ENCODE measurements at regions not wholly inside any gene's neighbourhood (a gene's known extent, or its start where the extent isn't known, plus 50 kb on each side); places are given as distances from the start of the nearest gene placed in this dataset.

DNA sequence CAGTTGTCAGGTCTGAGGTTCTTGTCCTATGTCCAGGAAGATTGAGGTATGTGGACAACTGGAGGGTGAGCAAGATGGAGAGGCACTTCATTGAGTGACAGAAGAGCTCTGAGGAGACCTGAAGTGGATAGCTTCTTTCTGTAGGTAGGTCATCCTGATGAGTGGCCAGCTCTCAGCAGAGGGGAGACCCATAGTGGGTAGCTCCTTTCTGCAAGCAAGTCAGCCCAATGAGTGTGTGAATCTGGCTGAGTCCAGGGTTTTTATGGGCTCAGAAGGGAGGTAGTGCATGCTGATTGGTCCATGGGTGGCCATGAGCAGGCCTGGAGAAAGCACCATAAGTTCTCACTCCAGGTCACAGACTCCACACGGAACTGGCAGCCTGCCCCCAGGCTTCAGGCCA is 92.6 kb upstream of the GALNT5 start:
- DNase-seq: no peak

DNA sequence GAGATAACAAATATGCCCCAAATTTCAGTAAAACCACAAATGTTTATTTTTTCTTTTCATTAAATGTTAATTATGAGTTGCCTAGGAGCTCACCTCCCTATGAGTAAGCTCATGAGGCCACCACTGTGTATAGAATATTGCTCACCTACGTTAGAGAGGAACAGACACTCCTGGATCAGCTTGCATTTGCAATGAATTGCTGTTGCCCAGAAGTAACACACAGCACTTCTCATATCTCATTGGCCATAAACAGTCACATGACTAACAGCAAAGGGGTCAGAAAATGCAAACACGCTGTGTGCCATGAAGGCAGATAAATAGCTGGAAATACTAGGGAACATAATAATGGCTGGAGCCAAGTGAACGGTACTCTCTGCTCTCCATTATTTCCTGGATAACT is 89.0 kb upstream of the GALNT5 start:
- no peak for DNase-seq

DNA sequence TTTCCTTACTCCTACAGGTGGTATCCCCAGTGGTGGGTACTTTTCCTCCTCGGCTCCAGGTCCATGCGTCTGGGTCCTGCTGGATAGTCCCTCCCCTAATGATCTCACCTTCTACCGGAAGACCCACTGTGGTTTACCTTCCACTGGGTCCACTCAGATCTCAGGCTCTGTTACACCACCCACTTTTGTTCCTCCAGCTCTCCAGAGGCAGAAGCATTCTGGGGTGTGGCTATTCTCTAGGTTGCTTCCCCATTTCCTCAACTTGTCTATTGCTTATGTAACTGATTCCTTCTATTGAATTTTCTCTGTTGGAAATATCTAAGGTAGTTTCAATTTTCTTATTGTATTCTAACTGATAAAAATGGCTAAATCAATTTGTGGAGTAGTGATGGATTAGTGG is 87.6 kb upstream of the GALNT5 start:
- DNase-seq: no peak

DNA sequence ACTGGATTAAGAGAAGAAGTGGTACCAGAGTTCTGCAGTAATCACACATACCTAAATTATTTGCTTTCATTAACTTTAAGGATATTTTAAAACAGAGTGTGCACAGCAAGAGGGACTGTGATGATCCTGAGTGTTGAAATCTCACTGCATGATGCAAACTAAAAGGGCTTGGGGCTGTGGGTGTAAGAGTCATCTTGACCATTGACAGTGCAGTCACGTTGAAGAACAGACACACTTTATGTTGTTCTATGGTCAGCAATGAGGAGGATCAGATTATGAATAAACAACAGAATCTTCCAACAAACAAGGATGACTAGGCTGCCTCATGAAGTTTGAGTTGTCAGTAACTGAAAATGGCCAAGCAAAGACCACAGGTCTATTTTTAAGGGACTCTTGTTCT is 87.2 kb upstream of the GALNT5 start:
- DNase-seq: no peak

GRCh38 chr2:157172239-157172638 is 85.3 kb upstream of the GALNT5 start:
- no peak for DNase-seq

GRCh38 chr2:157172866-157173578 is 84.5 kb upstream of the GALNT5 start:
- DNase-seq: no peak

DNA sequence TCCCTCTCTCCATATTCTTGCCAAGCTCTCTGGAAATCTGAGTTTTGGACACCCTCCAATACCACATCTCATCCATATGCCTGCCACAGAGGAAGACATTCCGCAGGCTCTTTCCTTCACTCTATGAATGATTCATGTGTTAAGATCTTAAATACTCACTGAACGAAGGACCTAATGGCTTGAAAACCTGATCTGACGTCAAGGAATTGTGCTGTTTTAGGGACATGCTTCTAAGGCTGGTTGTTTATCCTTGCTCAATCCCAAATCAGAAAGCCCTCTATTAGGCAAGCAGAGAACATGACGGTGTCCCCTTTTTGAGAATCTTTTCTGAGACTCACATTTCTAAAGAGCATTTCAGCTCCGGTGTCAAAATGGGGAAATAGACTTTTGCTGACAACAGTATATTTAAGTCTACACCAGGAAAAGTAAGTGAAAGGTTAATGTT is 83.7 kb upstream of the GALNT5 start:
- DNase-seq: no peak

DNA sequence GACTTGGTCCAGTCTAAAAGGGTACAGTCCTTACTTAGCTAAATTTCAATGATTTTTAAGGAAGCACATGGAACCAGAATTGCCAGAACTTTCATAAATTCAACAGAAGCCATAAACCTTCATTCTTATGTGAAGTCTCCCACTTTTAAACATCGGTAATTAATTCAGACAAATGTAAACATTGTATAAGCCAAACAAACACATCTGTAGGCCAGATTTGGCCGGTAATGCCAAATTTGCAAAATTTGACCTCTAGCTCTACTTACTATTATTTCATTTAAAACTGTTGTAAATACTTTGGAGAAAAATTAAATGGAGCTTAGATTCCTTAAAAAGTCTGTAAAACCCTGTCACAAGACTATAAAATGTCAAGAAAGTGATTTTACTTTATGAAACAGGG is 83.2 kb upstream of the GALNT5 start:
- DNase-seq: no peak

GRCh38 chr2:157176602-157177001 is 80.9 kb upstream of the GALNT5 start:
- DNase-seq: no peak

DNA sequence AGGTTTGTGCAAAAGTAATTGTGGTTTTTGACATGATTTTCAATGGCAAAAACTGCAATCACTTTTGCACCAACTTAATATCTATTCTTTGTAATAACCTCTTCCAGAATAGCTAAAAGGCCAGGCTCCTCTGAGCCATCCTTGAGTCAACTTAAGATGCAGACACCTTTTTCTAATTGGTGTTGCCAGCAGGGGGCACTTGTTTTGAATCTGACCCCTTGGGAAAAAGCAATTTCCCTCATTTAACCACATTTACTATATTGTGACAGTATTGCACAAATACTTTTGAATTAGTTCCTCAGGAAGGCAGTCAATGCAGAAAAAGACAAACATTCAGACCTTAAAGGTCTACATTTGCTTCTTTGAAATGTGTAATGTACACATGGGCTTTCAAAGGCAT is 78.6 kb upstream of the GALNT5 start:
- peak; percentile 37 for DNase-seq

- DNase-seq: no peak
Measured at GRCh38 chr2:157179324-157180105, 78.0 kb upstream of the GALNT5 start.

DNA sequence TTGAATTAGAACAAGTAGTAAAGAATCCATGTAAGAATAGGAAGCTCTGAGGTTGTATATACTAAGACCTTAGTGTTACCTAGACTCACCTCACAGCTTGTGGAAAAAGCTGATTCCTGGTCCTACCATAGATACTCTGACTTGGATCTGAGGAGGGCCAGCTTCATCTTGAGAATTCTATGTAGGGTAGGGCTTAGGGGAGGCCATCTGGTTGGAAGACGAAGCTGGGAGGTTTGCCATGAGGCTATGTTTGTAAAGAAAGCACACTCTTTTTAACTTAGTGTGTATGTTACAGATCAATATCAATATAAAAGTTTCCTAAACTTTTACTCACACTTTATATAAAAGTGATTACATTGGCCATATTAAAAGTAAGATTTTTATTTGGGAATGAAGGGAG is 77.1 kb upstream of the GALNT5 start:
- no peak for DNase-seq

- DNase-seq: peak; percentile 22
Measured at GRCh38 chr2:157181234-157181633, 76.3 kb upstream of the GALNT5 start.

GRCh38 chr2:157182204-157182709 is 75.2 kb upstream of the GALNT5 start:
- peak; percentile 57 for DNase-seq

GRCh38 chr2:157182834-157183396 is 74.6 kb upstream of the GALNT5 start:
- no peak for DNase-seq

GRCh38 chr2:157184161-157184895 is 73.2 kb upstream of the GALNT5 start:
- DNase-seq: no peak

DNA sequence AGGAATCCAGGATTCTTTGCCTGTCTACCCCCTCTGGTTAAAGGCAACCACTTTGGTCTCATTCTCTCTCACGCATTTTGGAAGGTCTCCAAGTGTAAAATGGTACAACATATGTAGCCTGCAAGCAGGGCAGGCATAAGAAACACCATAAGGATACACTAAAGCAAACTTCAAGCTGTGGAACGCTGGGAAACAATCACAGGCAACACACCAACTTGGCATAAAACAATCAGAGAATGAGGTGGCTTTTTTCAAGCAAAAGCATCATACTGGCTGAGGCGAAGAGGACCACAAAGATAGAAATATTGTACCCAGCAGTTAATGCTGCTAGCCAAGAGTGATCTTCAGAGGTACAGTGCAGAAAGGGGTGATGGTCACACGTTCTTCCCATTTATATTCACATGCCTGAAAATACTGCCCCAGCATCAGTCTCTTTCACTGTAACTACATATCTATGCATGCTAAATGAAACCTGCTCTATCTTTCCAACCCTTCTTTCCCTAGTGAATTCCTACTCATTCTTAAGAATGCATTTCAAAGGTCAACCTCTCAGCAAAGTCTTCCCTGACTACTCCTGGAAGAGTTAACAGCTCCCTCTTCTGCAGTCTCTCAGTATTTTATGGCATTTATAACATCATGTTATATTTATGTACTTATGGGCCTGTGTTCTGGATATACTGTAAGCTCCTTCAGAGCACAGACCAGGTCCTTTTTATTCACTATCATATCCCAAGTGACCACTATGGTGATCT is 71.9 kb upstream of the GALNT5 start:
- no peak for DNase-seq

DNA sequence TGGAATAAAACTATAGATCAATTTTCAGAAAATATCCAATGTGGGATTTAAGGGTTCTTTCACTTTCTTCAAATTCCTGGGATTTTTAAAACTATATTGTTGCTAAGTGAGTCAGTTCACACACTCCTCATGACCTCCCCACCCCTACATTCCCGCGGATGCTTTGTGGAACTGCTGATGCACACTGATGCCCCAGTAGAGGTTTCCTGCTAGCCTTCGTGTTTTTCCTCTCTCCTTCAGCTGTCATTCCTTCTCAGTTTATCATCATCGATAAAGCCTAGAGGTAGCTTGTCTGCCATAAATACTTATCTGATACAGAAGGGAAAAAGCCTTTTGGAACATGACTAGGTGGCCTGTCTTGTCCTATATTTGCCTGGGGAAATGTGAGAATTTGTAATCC is 67.4 kb upstream of the GALNT5 start:
- DNase-seq: no peak

- no peak for DNase-seq
Measured at GRCh38 chr2:157191186-157191585, 66.3 kb upstream of the GALNT5 start.

DNA sequence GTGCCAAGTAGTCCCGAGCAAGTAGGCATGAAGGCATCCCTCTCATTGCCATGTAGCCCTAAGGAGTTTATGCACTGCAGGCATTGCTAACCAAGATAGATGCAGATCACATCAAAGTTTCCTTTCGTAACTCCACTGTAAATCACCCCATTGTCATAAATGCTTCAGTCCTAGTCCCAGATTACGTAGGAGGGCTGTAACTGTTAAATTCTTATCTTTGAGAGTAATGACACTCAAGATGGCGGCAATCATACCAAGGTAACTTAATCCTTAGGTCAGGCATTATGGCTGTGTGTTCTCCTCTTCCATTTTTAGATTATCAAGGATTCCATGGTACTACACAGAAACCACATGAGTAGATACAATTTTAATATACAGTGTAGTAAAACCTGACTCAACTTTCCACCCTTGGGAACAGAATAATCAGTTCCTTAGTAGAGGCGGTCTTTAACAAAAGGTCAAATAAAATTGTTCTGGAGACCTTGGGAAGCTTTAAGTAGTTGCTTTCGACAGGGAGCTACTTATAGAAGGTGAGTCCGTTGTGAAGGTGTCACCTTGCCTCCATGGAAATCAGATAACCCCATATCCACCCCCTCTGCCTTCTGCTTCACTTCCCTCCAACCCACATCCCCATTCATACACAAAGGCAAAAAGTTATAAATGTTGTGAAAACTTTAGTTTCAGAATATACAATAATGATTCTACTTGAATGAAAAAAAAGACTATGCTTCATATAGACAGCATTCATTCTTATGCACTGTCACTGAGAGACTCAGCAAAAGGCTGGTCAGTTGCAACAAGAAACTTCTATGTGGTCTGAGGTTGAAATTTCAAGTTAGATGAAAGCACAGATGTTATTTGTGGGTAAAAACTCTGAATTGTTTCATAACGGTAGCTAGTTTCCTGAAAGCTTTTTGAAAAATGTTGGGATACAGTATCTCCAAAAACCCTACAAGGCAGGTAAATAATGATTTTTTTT is 64.8 kb upstream of the GALNT5 start:
- no peak for DNase-seq

DNA sequence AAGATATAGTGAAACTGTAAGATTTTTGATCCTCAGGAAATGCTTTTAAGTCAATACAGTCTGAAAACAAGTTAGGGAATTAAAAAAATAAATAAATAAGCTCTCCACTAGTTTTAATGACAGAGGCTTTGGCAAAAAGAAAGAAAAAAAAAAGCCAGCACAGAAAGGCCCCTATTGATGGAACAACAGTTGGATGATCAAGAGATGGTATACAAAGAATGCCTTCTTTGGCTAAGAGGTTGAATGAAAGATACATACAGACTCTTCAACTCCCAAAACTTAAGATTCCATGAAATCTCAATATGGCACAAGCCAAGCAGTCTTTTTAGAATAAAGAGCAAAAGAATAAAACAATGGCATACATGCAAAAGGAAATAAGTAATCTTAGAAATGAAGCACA is 64.0 kb upstream of the GALNT5 start:
- no peak for DNase-seq

All from hematopoietic multipotent progenitor cell treated with erythropoietin and hydrocortisone succinate and interleukin-3 and kit ligand, for 8 days (in vitro differentiated cells).